ENCODE measurements at regions not wholly inside any gene's neighbourhood (a gene's known extent, or its start where the extent isn't known, plus 50 kb on each side); places are given as distances from the start of the nearest gene placed in this dataset.
"Not testable (repeated sequence)": the region's sequence is repeated elsewhere in the genome, so short reads cannot be mapped to it uniquely, and the experiment has no call there.

DNA sequence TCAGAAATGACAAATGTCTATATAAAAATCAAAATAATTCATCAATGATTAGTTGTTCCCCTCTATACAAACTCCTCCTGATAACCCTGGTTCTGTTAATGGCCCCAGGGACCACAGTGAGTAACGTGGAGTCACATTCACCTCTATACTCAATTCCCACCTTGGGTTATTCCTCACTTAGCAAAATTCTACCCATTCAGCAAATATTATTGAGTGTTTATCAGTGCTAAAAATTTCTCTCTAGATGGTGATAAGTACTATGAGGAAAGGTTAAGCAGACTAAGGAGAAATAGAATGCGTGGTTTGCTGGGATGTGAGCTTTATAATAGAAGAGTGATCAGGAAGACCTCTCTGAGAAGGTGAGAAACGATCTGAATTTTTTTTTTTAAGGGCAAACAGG is 1124.5 kb downstream of the BCL11A start:
- no peak for DNase-seq (ENCODE audit: low spot score)

DNA sequence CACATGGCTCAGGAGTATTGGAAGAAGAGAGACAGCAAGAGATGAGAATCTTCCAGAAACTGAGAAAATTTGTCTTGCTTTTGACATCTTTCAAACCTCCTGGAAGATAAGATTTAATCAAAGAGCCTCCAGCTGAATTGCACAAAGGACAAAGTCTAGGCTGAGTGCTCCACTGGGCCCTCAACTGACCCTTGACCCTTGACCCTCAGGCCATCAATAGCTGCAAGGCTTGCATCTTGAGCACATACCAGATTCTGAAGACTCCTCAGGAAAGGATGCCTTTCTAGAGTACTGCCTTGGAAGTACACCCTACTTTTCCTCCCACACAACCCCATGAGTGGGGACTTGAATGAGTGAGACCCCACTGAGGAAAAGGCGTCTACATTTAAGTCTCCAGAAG is 1125.5 kb downstream of the BCL11A start:
- DNase-seq (ENCODE audit: low spot score), result no peak

DNA sequence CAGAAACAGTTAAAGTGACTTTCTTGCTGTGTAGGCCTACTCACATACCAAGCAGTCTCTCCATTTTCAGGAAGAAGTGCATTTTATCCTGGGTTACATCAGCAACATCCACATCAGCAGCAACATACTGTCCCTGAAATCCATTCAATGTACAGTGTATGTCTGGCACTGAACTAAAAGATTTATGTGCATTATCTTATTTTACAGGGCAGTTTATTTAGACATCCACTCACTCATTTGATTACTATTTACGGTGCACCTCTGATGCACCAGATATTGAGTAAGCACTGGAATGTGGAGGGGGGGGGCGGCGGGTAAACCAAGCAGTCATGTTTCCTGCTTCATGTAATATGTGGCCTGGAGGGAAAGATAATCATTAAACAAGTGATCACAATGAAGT is 1128.2 kb downstream of the BCL11A start:
- no peak for DNase-seq (ENCODE audit: low spot score)

DNA sequence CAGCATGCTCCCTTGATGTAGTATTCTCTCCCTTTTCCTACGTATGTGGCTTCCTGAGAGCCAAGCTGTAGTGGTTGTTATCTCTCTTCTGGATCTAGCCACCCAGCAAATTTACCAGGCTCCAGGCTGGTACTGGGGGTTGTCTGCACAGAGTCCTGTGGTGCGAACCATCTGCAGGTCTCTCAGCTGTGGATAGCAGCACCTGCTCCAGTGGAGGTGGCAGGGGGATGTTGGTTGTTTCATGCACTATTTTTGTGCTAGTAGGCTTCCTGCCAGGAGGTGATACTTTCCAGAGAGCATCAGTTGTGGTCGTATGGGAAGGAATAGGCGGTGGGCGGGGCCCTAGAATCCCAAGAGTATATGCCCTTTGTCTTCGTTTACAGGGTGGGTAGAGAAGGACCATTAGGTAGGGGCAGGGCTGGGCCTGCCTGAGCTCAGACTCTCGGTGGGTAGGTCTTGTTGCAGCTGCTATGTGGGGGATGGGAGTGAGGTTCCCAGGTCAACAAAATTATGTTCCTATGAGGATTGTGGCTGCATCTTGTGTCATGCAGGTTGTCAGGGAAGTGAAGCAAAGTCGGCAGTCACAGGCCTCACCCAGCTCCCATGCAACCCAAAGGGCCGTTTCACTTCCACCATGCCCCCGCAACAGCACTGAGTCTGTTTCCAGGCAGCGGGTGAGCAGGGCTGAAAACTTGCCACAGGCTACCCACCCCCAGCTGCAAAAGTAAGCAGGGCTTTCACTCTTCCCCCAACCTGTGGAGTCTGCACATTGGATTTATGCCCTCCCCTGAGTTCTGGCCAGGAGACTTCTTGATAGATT is 1139.5 kb downstream of the BCL11A start:
- DNase-seq (ENCODE audit: low spot score), result no peak

DNA sequence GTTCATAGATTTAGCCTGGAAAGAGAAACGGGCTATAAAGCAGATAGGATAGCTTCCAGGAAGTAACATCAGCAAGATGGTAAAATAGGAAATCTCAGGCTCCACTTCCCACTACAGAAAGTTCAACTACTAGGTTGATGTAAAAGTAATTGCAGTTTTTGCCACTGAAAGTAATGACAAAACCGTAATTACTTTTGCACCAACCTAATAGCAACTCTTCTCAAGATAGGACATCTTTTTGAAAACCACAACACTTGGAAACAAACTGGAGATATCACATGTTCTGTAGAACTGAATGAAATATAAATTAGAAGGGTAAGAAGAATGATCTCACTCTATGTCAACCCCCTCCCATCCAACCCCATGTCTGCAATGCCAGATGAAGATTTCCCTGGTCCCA is 1154.3 kb downstream of the BCL11A start:
- DNase-seq (ENCODE audit: low spot score), result no peak

DNA sequence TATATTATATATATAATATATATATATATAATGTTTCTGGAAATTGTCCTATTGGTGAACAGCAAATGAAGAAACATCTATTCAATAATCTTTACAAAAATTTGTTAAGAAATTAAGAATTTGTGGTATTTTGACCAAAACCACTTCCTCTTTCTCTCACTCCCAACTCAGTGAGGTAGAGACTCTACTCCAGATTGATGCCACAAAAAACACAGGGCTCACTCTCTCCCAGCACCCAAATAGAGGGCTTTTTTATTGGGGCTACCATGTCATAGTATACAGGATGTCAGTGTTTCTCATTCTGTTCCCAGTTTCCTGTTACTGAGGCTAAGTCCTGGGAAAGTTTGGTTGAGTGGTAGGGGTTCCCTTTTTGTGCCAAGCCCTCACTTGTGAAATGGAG is 1155.4 kb downstream of the BCL11A start:
- no peak for DNase-seq (ENCODE audit: low spot score)

DNA sequence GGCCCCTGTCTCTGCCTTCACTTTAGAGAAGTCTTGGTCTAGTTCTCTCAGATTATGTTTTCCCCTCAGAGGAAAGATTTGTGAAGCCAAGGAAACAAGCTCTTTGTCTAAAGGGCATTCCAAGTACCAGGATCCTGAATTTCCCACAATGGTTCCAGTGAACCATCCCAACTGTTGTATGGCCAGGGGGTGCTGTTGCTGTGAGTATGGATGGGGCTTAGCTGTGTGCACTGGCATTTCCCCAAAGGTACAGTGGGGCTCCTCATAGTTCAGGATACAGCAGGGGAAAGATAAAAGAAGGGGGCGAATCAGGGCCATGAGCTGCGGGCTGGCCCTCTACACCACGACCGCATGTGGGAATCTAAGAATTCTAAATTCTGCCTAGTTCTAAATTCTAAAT is 1154.0 kb upstream of the FANCL start:
- no peak for DNase-seq (ENCODE audit: low spot score)

DNA sequence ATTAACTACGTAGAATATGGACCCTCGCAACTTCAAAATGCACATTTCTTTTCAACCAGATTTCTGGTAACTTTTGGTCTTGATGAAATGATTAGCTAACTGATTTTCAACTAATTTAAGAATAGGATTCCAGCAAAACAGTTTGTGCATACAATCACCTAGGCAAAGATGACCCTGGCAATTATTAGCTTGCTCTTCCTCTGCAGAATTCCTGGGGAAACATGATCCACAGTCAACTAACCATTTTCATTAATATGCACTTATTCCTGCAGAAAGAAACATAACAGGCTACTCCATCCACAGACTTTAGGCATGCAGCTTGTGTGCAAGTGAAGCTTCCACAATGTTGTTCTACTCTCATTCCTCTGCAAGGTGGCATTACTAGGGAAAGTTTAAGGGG is 1150.8 kb upstream of the FANCL start:
- no peak for DNase-seq (ENCODE audit: low spot score)

DNA sequence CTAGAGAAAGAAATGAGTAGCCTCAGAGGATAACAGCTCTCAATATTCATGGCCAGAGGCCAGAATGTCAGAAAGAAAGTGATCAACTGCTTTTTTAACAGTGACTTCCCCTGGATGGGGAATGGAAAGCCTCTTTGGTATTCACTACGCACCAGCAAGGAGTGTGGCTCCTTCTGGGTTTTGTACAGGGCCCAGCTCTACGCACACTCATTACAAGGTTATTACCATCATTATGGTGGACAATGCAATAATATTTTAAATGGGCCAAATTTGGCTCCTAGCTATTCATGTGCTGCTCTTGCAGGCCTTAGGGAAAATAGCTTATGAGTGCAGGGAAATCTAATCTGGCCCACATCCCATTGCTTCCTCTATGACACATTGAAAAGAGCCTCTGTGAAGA is 1149.5 kb upstream of the FANCL start:
- DNase-seq (ENCODE audit: low spot score), result no peak

DNA sequence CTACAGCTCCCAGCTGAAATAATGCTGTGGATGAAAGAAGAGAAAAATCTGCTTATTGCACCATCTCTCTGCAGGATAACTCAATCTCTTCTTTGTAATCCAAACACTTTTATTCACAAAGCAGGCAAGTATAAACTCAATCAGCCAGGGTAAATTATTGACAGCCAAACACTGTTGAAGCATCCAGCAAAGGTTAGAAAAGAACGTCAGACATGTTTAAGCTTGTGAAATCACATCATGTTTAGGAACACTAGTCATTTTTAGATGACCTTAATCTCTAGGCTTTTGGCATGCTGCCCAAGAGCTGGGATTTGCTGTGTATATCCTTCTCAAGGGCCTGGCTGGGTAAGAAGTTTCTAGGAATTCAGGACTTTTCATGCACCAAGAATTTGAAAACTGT is 1148.1 kb upstream of the FANCL start:
- DNase-seq (ENCODE audit: low spot score), result no peak

DNA sequence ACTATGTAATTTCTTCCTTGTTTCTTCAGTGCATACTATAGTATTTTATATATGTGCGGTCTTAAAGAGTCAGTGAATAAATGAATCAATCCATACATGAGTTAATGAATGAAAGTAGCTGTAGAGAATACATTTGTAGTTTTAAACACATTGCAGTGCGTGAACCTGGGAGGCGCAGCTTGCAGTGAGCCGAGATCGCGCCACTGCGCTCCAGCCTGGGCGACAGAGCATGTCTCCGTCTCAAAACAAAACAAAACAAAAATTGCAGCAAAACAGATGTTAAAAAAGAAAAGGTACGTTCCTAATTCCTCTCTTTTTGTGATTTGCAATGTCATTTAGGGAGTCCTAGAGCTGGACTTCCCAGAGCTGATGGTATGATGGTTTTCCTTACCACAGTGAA is 1144.8 kb upstream of the FANCL start:
- DNase-seq (ENCODE audit: low spot score), result no peak

DNA sequence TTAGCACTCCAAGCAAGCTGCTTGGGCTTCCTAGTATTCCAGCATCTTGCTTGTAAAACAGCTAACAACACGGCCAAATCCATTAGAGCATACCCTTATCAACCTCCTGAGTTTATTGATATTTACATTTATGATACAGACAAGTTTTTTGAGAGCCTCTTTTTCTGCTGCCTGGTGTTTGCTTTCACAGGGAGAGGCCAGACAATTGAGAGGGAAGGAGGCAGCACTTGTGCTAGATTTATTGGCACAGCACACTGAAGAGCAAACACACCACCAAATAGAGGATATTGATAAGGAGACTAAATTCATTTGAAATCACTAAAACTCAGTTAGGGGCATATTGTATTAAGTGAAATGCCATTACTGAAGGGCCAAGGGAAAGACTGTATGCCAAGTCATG is 1142.3 kb upstream of the FANCL start:
- DNase-seq (ENCODE audit: low spot score), result no peak

DNA sequence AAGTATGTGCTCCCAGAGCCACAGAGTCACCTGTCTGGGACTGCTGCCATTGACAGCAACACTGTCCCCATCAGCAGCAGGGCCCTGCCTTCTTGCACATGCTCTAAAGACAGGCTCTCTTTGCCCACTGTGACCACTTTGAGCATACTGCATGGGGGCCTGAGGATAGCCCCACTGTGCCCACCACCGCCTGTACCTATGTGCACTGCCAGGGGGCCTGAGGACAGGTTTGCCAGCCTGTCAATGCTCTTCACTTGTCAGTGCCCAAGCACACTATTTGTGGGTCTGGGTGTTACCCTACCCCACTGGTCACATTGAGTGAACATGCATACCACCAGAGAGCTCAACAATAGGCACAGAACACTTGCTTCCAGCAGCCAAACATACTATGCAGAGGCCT is 1137.0 kb upstream of the FANCL start:
- DNase-seq (ENCODE audit: low spot score), result no peak

DNA sequence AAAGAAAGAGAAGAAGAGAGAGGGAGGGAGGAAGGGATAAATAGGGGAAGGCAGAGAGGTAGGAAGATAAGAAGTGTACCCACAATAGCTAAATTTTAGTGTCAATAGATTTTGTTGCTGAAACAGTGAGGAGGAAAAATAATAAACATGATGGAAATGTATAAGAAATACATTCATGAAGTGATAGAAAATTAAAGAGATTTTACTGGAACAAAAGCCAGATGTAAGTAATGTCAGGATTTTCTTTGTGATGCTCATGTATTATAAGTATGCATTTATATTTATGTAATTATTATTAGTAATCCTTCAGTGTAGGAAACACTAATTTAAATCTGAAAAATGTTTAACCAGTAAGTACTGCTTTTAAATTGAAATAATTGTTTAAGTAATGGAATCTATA is 1125.2 kb upstream of the FANCL start:
- no peak for DNase-seq (ENCODE audit: low spot score)

DNA sequence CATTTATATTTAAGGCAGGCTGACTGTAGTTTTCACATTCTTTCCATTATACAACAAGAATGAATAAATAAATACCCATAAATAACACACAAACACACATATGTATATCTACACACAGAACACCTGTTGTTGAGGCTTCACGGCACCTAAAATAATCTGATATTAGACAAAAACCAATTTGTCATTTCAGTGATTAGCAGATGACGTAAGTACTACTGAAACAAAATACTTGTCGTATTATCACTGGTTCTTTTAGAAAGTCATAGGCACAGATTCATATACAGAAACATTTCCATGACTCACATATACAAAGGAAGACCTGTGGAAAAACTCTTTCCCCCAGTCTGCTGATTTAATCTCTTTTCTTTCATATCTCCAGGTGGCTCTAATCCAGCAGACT is 1113.4 kb upstream of the FANCL start:
- no peak for DNase-seq (ENCODE audit: low spot score)

DNA sequence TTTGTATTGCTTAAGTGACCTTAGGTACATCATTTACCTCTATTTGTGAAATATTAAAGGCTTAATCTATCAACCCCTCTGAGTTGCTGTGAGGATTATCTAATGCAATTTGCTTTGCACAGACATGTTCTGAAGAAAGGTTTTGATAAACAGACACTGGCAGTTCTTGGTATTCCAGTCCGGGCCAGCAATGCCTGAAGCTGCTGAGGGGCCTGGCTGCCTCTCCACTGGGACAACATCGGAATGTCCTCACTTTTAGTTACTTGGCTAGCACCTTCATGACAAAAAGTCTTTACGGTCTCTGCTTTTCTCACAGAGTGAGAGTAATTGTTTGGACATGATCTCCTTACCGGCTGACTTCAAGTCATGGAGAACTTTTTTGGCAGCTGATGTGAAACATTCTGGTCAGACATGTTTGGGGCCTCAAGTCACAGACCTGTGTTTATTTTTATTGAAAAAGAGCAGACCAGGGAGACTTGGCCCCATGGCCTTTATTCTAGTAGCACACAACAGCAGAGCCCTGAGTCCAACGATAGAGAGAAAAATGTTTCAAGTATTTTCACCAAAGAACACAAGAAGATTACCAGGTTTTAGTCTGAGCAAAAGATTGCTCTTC is 1112.3 kb upstream of the FANCL start:
- DNase-seq (ENCODE audit: low spot score), result no peak

DNA sequence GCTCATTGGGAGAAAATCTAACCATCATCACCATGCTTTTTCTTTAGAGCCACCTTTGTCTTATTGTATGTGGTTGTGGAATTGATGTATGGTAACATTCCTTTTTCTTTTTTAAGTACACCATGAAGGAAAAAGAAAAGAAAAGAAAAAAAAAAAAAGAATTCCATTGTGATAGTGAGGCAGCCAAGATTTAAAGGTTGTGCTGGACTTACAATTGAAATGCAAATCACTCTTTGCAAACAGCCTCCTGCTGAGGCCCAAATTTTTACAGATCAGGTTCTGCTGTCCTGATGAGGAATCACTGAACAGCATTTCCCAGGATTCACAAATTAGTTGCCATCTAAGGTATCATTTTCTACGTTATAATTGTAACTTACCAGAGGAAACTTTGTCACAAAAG is 1101.0 kb upstream of the FANCL start:
- peak; percentile 12 for DNase-seq (ENCODE audit: low spot score)

DNA sequence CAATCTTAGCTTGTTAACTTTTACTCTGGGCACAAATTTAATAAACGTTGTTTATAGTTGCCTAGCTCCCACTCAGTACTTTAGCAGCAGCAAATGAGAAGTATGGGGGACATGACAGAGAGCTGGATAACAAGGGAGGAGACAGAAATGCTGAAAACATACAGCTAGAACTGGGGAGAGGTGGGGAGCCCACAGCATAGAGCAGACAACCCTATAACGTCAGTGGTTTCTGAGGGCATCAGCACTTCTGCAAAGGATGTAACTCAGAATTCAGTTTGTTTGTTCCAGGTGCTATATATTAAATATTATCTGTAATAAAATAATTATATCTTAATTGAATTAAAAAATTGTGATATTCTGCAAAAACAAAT is 1098.7 kb upstream of the FANCL start:
- no peak for DNase-seq (ENCODE audit: low spot score)

DNA sequence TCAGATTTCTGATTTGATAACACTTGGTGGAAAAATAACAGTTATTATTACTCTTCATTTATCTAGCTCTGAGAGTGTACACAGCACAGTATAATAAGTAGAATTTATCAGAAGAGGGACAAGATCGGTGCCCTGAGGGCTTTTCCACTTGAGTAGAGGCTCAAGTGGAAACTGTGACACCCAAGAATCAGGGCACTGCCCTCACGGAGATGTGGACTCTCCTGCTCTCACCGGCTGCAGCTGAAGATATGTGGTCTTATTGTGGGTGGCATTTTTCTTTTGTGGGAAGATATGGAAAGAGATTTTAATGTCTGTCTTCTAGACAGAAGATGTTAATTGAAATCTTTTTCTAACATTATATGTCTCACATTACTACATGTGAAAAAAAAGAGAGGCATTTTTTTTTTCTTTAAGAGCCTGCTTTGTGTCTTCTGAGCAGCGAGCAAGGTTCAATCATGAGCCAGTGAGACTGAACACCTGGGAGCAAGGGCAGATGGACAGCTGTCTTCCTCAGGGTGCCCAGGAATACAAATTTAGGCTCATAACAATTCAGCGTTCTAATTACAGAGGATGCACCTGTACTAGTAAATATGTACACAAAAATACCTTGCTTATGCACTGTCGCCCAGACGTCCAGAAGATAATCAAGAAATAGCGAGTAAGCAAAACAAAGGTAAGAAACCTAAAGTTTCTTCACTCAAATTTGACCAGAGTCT is 1098.2 kb upstream of the FANCL start:
- no peak for DNase-seq (ENCODE audit: low spot score)

DNA sequence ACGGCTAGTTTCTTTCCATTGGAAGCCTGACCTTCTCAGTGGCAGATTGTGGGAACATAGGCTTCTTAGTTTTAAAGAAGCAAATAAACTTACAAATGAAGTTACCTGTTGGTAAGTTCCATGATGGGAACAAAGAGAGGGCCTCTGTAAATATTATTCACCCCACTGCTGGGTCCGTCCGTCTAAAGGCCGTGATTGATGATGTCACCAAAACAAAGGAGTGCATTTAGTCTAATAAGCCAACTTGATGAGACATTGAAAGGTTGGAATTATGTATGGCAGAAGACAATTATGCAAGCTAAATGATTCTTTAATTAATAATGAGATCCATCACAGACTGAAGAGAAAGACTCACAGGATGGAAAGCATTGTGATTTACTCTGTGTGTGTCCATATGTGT is 1091.9 kb upstream of the FANCL start:
- DNase-seq (ENCODE audit: low spot score), result no peak

DNA sequence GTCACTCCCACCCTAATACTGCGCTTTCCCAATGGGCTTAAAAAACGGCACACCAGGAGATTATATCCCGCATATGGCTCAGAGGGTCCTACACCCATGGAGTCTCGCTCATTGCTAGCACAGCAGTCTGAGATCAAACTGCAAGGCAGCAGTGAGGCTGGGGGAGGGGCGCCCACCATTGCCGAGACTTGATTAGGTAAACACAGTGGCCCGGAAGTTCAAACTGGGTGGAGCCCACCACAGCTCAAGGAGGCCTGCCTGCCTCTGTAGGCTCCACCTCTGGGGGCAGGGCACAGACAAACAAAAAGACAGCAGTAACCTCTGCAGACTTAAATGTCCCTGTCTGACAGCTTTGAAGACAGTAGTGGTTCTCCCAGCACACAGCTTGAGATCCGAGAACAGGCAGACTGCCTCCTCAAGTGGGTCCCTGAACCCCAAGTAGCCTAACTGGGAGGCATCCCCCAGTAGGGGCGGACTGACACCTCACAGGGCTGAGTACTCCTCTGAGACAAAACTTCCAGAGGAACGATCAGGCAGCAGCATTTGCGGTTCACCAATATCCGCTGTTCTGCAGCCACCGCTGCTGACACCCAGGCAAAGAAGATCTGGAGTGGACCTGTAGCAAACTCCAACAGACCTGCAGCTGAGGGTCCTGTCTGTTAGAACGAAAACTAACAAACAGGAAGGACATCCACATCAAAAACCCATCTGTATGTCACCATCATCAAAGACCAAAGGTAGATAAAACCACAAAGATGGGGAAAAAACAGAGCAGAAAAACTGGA is 1085.6 kb upstream of the FANCL start:
- DNase-seq (ENCODE audit: low spot score), result not testable (repeated sequence)

DNA sequence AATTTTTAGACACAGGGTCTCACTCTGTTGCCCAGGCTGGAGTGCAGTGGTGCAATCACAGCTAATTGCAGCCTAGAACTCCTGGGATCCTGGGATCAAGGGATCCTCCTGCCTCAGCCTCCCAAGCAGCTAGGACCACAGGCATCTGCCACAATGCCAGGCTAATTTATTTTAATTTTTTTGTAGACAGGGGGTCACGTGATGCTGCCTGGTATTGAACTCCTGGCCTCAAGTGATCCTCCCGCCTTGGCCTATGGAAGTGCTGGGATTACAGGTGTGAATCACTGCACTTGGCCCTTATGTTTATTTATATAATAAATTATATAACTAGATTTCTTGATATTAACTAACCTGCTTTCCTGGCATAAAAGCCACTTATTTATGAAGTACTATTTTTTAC is 1081.7 kb upstream of the FANCL start:
- DNase-seq (ENCODE audit: low spot score), result no peak

DNA sequence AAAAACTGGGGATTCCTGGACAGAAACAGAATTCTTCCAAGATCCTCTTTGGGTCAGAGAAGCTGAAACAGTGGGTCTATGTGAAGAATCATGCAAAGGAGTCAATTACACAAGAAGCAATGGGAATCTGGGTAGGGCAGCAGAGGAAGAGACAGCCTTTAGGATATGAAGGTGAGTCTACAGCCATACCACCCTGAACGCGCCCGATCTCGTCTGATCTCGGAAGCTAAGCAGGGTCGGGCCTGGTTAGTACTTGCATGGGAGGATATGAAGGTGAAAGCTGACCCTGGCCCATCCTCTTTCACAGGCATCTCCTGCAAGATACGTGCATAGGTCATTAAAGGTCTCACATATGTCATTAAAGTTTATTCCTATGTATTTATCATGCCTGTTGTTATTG is 1080.9 kb upstream of the FANCL start:
- no peak for DNase-seq (ENCODE audit: low spot score)

Measured in iPS-NIHi11 (cell line).